H1 (cell line): ENCODE measurements at regions not wholly inside any gene's neighbourhood (a gene's known extent, or its start where the extent isn't known, plus 50 kb on each side); places are given as distances from the start of the nearest gene placed in this dataset.

Experiments
- ASH2L ChIP-seq: fragments of 200-600, 300-600 bp; sonication (generic); IDR thresholded peaks from one replicate; pipeline ENCODE4 v1.7.1; 2017; ENCODE audit warnings: low read length
- CHD2 ChIP-seq: IDR thresholded peaks from 2 replicates; pipeline ENCODE4 v1.6.1; 2012; ENCODE audit warnings: low read length, improper control_type of control experiment
- KDM1A ChIP-seq: fragments of 200-600, 300-600 bp; sonication (generic); IDR thresholded peaks from 2 replicates; pipeline ENCODE4 v1.7.1; 2016; ENCODE audit warnings: mild to moderate bottlenecking, low read length, borderline replicate concordance
- MAX ChIP-seq: IDR thresholded peaks from 2 replicates; pipeline ENCODE4 v1.6.1; 2012; ENCODE audit warnings: inconsistent platforms
- POLR2A ChIP-seq, 2 experiments: IDR thresholded peaks; 1 replicate in 1 of 2; 2 replicates in 1 of 2; pipeline ENCODE4 v1.6.1; 2011; ENCODE audit warnings: low read depth in 2 of 2, low read length in 2 of 2, mild to moderate bottlenecking in 2 of 2; ENCODE audit errors: control extremely low read depth in 1 of 2
- RAD21 ChIP-seq, 2 experiments: IDR thresholded peaks in 1 of 2; conservative IDR thresholded peaks in 1 of 2; 2 replicates each; pipeline ENCODE4 v1.6.1; 2011; ENCODE audit warnings: low read depth in 2 of 2, low read length in 2 of 2, improper control_type of control experiment in 1 of 2, inconsistent platforms in 1 of 2, mild to moderate bottlenecking in 1 of 2, moderate library complexity in 1 of 2
- TF ChIP-seq, protein P1 (sequence below), 3 experiments: IDR thresholded peaks; 1 replicate in 2 of 3; 2 replicates in 1 of 3; pipeline versions ENCODE4 v1.5.1 to v1.6.1; 2011; ENCODE audit warnings: low read length in 3 of 3, mild to moderate bottlenecking in 3 of 3, inconsistent platforms in 2 of 3, low read depth in 1 of 3, moderate library complexity in 1 of 3; ENCODE audit not compliant: insufficient read depth in 1 of 3; ENCODE audit errors: control extremely low read depth in 1 of 3

DNA sequence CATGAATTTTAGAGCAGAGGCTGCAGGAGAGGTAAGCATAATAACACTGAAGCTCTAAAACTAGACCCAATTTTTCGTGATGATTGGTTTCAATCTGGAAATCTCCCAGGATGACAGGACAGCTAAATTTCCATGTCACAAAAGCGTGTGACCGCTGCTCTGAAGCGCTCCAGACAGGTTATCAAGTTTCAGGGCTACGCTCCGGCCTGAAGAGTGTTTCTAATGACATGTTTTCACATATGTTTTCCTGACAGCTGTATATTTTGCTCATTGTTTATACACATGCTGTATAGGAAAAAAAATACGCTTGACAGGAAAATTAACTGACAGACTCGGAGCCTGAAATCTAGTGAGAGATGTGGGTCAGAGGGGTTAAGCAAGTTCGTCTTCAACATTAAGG, 219.8 kb upstream of the BMPER start:
- TF ChIP-seq ASH2L (no peak), RAD21 (IDR thresholded peaks at IDR 0.05 in 1 of 2, conservative IDR thresholded peaks at IDR 0.05 in 1 of 2; ENCODE audit: low read depth in 2 of 2, low read length in 2 of 2) (no peak), POLR2A (IDR thresholded peaks at IDR 0.05; ENCODE audit: control extremely low read depth in 1 of 2, low read depth in 2 of 2, low read length in 2 of 2) (no peak), KDM1A (no peak), CHD2 (no peak), MAX (no peak)
- TF ChIP-seq, protein P1, sequence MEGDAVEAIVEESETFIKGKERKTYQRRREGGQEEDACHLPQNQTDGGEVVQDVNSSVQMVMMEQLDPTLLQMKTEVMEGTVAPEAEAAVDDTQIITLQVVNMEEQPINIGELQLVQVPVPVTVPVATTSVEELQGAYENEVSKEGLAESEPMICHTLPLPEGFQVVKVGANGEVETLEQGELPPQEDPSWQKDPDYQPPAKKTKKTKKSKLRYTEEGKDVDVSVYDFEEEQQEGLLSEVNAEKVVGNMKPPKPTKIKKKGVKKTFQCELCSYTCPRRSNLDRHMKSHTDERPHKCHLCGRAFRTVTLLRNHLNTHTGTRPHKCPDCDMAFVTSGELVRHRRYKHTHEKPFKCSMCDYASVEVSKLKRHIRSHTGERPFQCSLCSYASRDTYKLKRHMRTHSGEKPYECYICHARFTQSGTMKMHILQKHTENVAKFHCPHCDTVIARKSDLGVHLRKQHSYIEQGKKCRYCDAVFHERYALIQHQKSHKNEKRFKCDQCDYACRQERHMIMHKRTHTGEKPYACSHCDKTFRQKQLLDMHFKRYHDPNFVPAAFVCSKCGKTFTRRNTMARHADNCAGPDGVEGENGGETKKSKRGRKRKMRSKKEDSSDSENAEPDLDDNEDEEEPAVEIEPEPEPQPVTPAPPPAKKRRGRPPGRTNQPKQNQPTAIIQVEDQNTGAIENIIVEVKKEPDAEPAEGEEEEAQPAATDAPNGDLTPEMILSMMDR (IDR thresholded peaks at IDR 0.05; ENCODE audit: control extremely low read depth in 1 of 3, insufficient read depth in 1 of 3, low read depth in 1 of 3, low read length in 3 of 3) = no peak
